ENCODE measurements at regions not wholly inside any gene's neighbourhood (a gene's known extent, or its start where the extent isn't known, plus 50 kb on each side); places are given as distances from the start of the nearest gene placed in this dataset.
"Not testable (repeated sequence)": the region's sequence is repeated elsewhere in the genome, so short reads cannot be mapped to it uniquely, and the experiment has no call there.

DNA sequence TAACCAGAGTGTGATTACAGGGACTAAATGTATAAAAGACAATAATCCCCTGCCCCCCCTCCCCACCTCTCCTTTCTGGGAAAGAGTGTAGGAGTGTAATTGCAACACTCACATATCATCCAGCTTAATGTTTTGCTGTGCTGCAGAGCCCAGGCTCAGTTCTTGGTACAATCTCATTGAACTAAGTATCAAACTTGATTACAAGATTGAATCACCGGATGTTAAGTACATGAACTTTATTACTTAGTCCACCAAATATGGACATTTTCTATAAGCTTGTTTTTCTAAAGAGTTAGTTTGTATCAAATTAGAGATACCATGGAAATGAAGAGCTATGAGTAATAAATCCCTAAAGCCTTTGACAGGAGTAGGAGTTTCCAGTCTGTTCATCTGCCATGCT, 559.1 kb downstream of the ZNF674 start:
- H4K91ac ChIP-seq (ENCODE audit: insufficient read length, low read depth, low read length), result no peak overlapping the region
- H3K79me1 ChIP-seq (ENCODE audit: insufficient read depth, low read depth, low read length, poor library complexity, severe bottlenecking), result no peaks in the 10 kb centered on the region
- no peak overlapping the region for H4K5ac ChIP-seq (ENCODE audit: insufficient read length, low read depth, low read length)
- H4K8ac ChIP-seq (replicated peaks; ENCODE audit: insufficient read length, low read depth, low read length), result no peak overlapping the region
- H2BK5ac ChIP-seq (ENCODE audit: insufficient read length, low read length), result no peak overlapping the region
- H3K4me1 ChIP-seq (ENCODE audit: insufficient read depth, low read length), result no peaks in the 10 kb centered on the region
- no peak overlapping the region for H3T11ph ChIP-seq (ENCODE audit: low read length)
- no peak overlapping the region for H3K4me2 ChIP-seq (ENCODE audit: insufficient read depth, insufficient read length, low read length)
- H3K27ac ChIP-seq (ENCODE audit: insufficient read length, low read depth, low read length), result no peak overlapping the region
- H3K14ac ChIP-seq (ENCODE audit: insufficient read depth, low read length), result no peak overlapping the region
- H3K27me3 ChIP-seq (ENCODE audit: insufficient read depth, low read length), result no peaks in the 10 kb centered on the region
- H3K9me3 ChIP-seq (ENCODE audit: control insufficient read depth, low read depth, low read length), result no peaks in the 10 kb centered on the region
- no peak overlapping the region for H3K4me3 Mint-ChIP-seq
- H3K56ac ChIP-seq (ENCODE audit: insufficient read length, low read depth, low read length), result no peak overlapping the region
- no peaks in the 10 kb centered on the region; the same call in 1 of the 2 replicates for H3K27me3 Mint-ChIP-seq (ENCODE audit: low read depth)
- H3K18ac ChIP-seq (ENCODE audit: insufficient read length, low read depth, low read length), result no peak overlapping the region
- no peak overlapping the region for H3K23ac ChIP-seq (ENCODE audit: insufficient read length, low read depth, low read length)
- no peak overlapping the region for H3K9ac ChIP-seq (ENCODE audit: extremely low read depth, insufficient read length, low read length)
- no peak overlapping the region for H2AK5ac ChIP-seq (ENCODE audit: insufficient read length, low read length)
- H3K79me2 ChIP-seq (ENCODE audit: insufficient read depth, low read length), result no peaks in the 10 kb centered on the region
- H2BK120ac ChIP-seq (ENCODE audit: low read depth, low read length, poor library complexity, severe bottlenecking), result no peak overlapping the region
- H3K4me1 Mint-ChIP-seq, result peaks cover 2 to 4% of the 10 kb centered on the region in 2 experiments; a peak in 1 of 4 replicates
- H3K9me3 Mint-ChIP-seq, result peaks cover 46 to 66% of the 10 kb centered on the region in 2 experiments
- no peak overlapping the region for H3K4ac ChIP-seq (ENCODE audit: low read depth, low read length)
- H3K23me2 ChIP-seq (ENCODE audit: insufficient read length, low read depth, low read length, poor library complexity, severe bottlenecking), result no peaks in the 10 kb centered on the region
- H4K20me1 ChIP-seq (ENCODE audit: control insufficient read depth, insufficient read depth, insufficient read length), result no peaks in the 10 kb centered on the region
- WGBS (ENCODE audit: extremely low coverage, insufficient read length, low lambda C conversion rate), result no CpG with 5 or more reads among the region's 1 CpG
- no peak overlapping the region for H2BK20ac ChIP-seq (ENCODE audit: low read depth, low read length, poor library complexity, severe bottlenecking)
- H3K36me3 Mint-ChIP-seq (ENCODE audit: insufficient read depth in 1 of 3, low read depth in 3 of 3), result peaks cover 0 to 4% (median 2%) of the 10 kb centered on the region in 3 experiments; a peak in 3 of 7 replicates
- DNase-seq, result no peak
- TF ChIP-seq, protein P1, sequence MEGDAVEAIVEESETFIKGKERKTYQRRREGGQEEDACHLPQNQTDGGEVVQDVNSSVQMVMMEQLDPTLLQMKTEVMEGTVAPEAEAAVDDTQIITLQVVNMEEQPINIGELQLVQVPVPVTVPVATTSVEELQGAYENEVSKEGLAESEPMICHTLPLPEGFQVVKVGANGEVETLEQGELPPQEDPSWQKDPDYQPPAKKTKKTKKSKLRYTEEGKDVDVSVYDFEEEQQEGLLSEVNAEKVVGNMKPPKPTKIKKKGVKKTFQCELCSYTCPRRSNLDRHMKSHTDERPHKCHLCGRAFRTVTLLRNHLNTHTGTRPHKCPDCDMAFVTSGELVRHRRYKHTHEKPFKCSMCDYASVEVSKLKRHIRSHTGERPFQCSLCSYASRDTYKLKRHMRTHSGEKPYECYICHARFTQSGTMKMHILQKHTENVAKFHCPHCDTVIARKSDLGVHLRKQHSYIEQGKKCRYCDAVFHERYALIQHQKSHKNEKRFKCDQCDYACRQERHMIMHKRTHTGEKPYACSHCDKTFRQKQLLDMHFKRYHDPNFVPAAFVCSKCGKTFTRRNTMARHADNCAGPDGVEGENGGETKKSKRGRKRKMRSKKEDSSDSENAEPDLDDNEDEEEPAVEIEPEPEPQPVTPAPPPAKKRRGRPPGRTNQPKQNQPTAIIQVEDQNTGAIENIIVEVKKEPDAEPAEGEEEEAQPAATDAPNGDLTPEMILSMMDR (conservative IDR thresholded peaks at IDR 0.05), result no peak
- no peak overlapping the region for H2BK15ac ChIP-seq (ENCODE audit: low read depth, low read length)
- H2AFZ ChIP-seq (ENCODE audit: low read length), result no peak overlapping the region
- H2BK12ac ChIP-seq (ENCODE audit: insufficient read length, low read depth, low read length), result no peak overlapping the region
- no peak overlapping the region for H3K27ac Mint-ChIP-seq

DNA sequence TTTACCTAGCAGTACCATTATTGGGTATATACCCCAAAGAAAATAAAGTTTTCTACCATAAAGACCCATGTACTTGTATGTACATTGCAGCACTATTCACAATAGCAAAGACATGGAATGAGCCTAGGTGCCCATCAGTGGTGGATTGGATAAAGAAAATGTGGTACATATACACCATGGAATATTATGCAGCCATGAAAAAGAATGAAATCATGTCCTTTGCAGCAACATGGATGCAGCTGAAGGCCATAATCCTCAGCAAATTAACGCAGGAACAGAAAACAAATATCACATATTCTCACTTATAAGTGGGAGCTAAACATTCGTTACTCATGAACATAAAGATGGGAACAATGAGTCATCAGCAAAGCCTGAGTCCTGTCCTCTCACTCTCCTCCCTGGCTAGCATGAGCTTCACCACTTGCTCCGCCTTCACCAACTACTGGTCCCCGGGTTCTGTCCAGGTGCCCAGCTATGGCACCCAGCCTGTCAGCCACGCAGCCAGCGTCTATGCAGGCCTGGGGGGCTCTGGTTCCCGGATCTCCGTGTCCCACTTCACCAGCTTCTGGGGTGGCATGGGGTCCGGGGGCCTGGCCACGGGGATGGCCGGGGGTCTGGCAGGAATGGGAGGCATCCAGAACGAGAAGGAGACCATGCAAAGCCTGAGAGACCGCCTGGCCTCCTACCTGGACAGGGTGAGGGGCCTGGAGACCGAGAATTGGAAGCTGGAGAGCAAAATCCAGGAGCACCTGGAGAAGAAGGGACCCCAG, 562.1 kb downstream of the ZNF674 start:
- H3K27me3 Mint-ChIP-seq (ENCODE audit: low read depth); H2BK5ac ChIP-seq (ENCODE audit: insufficient read length, low read length); H3K9ac ChIP-seq (ENCODE audit: extremely low read depth, insufficient read length, low read length); H3K4ac ChIP-seq (ENCODE audit: low read depth, low read length); H4K8ac ChIP-seq (replicated peaks; ENCODE audit: insufficient read length, low read depth, low read length); H3K79me1 ChIP-seq (ENCODE audit: insufficient read depth, low read depth, low read length, poor library complexity, severe bottlenecking); H3K18ac ChIP-seq (ENCODE audit: insufficient read length, low read depth, low read length); H2BK20ac ChIP-seq (ENCODE audit: low read depth, low read length, poor library complexity, severe bottlenecking); H2BK15ac ChIP-seq (ENCODE audit: low read depth, low read length); H2AFZ ChIP-seq (ENCODE audit: low read length); H3K36me3 Mint-ChIP-seq (ENCODE audit: insufficient read depth in 1 of 3, low read depth in 3 of 3); H4K91ac ChIP-seq (ENCODE audit: insufficient read length, low read depth, low read length); H4K5ac ChIP-seq (ENCODE audit: insufficient read length, low read depth, low read length); H3K4me1 Mint-ChIP-seq; H3K27me3 ChIP-seq (ENCODE audit: insufficient read depth, low read length); H3K56ac ChIP-seq (ENCODE audit: insufficient read length, low read depth, low read length); H3K27ac ChIP-seq (ENCODE audit: insufficient read length, low read depth, low read length); H3K14ac ChIP-seq (ENCODE audit: insufficient read depth, low read length); H2AK5ac ChIP-seq (ENCODE audit: insufficient read length, low read length); DNase-seq; H3K4me2 ChIP-seq (ENCODE audit: insufficient read depth, insufficient read length, low read length); H3K4me3 Mint-ChIP-seq; H3T11ph ChIP-seq (ENCODE audit: low read length); H3K79me2 ChIP-seq (ENCODE audit: insufficient read depth, low read length); H3K27ac Mint-ChIP-seq; H2BK12ac ChIP-seq (ENCODE audit: insufficient read length, low read depth, low read length); H2BK120ac ChIP-seq (ENCODE audit: low read depth, low read length, poor library complexity, severe bottlenecking); H3K4me1 ChIP-seq (ENCODE audit: insufficient read depth, low read length); H3K23me2 ChIP-seq (ENCODE audit: insufficient read length, low read depth, low read length, poor library complexity, severe bottlenecking); H3K23ac ChIP-seq (ENCODE audit: insufficient read length, low read depth, low read length); H4K20me1 ChIP-seq (ENCODE audit: control insufficient read depth, insufficient read depth, insufficient read length); H3K9me3 ChIP-seq (ENCODE audit: control insufficient read depth, low read depth, low read length): not testable (repeated sequence)
- WGBS (ENCODE audit: extremely low coverage, insufficient read length, low lambda C conversion rate), result no CpG with 5 or more reads among the region's 14 CpGs
- H3K9me3 Mint-ChIP-seq, result peaks cover 46 to 59% of the 10 kb centered on the region in 2 experiments
